NCI-H1105 (cell line): ENCODE measurements at regions not wholly inside any gene's neighbourhood (a gene's known extent, or its start where the extent isn't known, plus 50 kb on each side); places are given as distances from the start of the nearest gene placed in this dataset.
"Not testable (repeated sequence)": the region's sequence is repeated elsewhere in the genome, so short reads cannot be mapped to it uniquely, and the experiment has no call there.

Experiments
- DNase-seq: peaks from one replicate; lab custom pipeline; 2025; lab: John Stamatoyannopoulos, UW

- DNase-seq, result no peak
Measured at GRCh38 chr6:4655196-4656025, 120.8 kb upstream of the CDYL start.

- no peak for DNase-seq
Measured at GRCh38 chr6:4653141-4653540, 123.1 kb upstream of the CDYL start.

GRCh38 chr6:4651831-4652467 is 124.3 kb upstream of the CDYL start:
- no peak for DNase-seq

GRCh38 chr6:4649728-4650127 is 126.5 kb upstream of the CDYL start:
- no peak for DNase-seq

- peak; percentile 78 for DNase-seq
Measured at GRCh38 chr6:4647414-4648365, 128.5 kb upstream of the CDYL start.

- no peak for DNase-seq
Measured at GRCh38 chr6:4645713-4646360, 130.4 kb upstream of the CDYL start.

GRCh38 chr6:4644996-4645395 is 131.2 kb upstream of the CDYL start:
- no peak for DNase-seq

GRCh38 chr6:4641461-4641860 is 134.7 kb upstream of the CDYL start:
- no peak for DNase-seq

GRCh38 chr6:4640139-4640538 is 136.1 kb upstream of the CDYL start:
- no peak for DNase-seq

GRCh38 chr6:4638641-4639040 is 137.6 kb upstream of the CDYL start:
- no peak for DNase-seq

GRCh38 chr6:4637691-4638433 is 138.3 kb upstream of the CDYL start:
- no peak for DNase-seq

GRCh38 chr6:4636881-4637224 is 139.4 kb upstream of the CDYL start:
- DNase-seq, result no peak

- no peak for DNase-seq
Measured at GRCh38 chr6:4636191-4636880, 139.9 kb upstream of the CDYL start.

- no peak for DNase-seq
Measured at GRCh38 chr6:4635666-4636065, 140.5 kb upstream of the CDYL start.

GRCh38 chr6:4632421-4632820 is 143.8 kb upstream of the CDYL start:
- no peak for DNase-seq

GRCh38 chr6:4629789-4630188 is 146.4 kb upstream of the CDYL start:
- not testable (repeated sequence) for DNase-seq

- DNase-seq, result no peak
Measured at GRCh38 chr6:4625557-4625956, 150.6 kb upstream of the CDYL start.

GRCh38 chr6:4624726-4625125 is 151.5 kb upstream of the CDYL start:
- no peak for DNase-seq

- DNase-seq, result no peak
Measured at GRCh38 chr6:4620284-4621151, 155.7 kb upstream of the CDYL start.

- DNase-seq, result no peak
Measured at GRCh38 chr6:4616311-4616710, 159.9 kb upstream of the CDYL start.
